DND-41 (cell line): ENCODE measurements at regions not wholly inside any gene's neighbourhood (a gene's known extent, or its start where the extent isn't known, plus 50 kb on each side); places are given as distances from the start of the nearest gene placed in this dataset.

ENCODE experiments used
- EZH2 ChIP-seq: IDR thresholded peaks from 3 replicates; pipeline ENCODE4 v1.6.1; 2012; ENCODE audit warnings: borderline replicate concordance, low read depth, mild to moderate bottlenecking, moderate library complexity, low read length, inconsistent platforms; ENCODE audit not compliant: severe bottlenecking
- TF ChIP-seq, protein P1 (sequence below): IDR thresholded peaks from 2 replicates; pipeline ENCODE4 v1.5.1; 2012; ENCODE audit warnings: borderline replicate concordance, low read length, moderate library complexity, mild to moderate bottlenecking; ENCODE audit not compliant: poor library complexity, severe bottlenecking; ENCODE audit errors: extremely low read depth

DNA sequence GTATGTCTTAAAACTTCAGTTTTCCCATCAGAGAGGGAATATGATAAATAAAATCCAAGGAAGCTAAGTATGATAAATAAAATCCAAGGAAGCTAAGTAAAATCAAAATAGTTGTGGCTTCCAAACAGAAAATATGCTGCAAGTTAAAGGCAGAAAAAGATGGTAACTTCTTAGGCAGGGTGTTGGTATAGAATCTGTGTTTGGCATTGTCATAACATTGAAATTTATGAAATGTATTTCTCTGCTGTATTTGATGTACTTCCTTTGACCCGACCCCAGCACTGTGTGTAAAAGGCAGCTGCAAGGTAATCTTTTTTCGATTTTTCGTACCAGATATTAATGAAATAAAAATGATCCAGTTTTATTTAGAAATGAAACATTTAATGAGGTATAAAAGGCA, 537.2 kb downstream of the TFEC start:
- no peak for TF ChIP-seq EZH2
- TF ChIP-seq, protein P1, sequence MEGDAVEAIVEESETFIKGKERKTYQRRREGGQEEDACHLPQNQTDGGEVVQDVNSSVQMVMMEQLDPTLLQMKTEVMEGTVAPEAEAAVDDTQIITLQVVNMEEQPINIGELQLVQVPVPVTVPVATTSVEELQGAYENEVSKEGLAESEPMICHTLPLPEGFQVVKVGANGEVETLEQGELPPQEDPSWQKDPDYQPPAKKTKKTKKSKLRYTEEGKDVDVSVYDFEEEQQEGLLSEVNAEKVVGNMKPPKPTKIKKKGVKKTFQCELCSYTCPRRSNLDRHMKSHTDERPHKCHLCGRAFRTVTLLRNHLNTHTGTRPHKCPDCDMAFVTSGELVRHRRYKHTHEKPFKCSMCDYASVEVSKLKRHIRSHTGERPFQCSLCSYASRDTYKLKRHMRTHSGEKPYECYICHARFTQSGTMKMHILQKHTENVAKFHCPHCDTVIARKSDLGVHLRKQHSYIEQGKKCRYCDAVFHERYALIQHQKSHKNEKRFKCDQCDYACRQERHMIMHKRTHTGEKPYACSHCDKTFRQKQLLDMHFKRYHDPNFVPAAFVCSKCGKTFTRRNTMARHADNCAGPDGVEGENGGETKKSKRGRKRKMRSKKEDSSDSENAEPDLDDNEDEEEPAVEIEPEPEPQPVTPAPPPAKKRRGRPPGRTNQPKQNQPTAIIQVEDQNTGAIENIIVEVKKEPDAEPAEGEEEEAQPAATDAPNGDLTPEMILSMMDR: no peak
